ENCODE measurements at regions not wholly inside any gene's neighbourhood (a gene's known extent, or its start where the extent isn't known, plus 50 kb on each side); places are given as distances from the start of the nearest gene placed in this dataset.
"Not testable (repeated sequence)": the region's sequence is repeated elsewhere in the genome, so short reads cannot be mapped to it uniquely, and the experiment has no call there.

GRCh38 chrX:6990552-6991193, 156.8 kb upstream of the STS start:
- H3K27me3 ChIP-seq (ENCODE audit: insufficient read depth, low read length) = no peaks in the 10 kb centered on the region
- no peaks in the 10 kb centered on the region for H3K79me1 ChIP-seq (ENCODE audit: low read length)
- no peak overlapping the region for H4K8ac ChIP-seq (ENCODE audit: low read depth, low read length)
- H3K4me3 ChIP-seq (ENCODE audit: low read depth, low read length) = no peak overlapping the region
- no peak overlapping the region for H2BK120ac ChIP-seq (ENCODE audit: insufficient read depth, low read length, poor library complexity)
- no peak overlapping the region for H2BK5ac ChIP-seq (ENCODE audit: low read depth, low read length, poor library complexity)
- no peak overlapping the region for H2AFZ ChIP-seq (ENCODE audit: insufficient read depth, low read length, poor library complexity)
- no peak overlapping the region for H2AK5ac ChIP-seq (ENCODE audit: low read length)
- no peaks in the 10 kb centered on the region for H3K9me3 ChIP-seq (ENCODE audit: insufficient read depth, low read depth, low read length)
- H2BK12ac ChIP-seq (ENCODE audit: low read length) = no peak overlapping the region
- no CpG with 5 or more reads among the region's 10 CpGs for WGBS (ENCODE audit: extremely low coverage, insufficient coverage, insufficient read length)
- H3K79me2 ChIP-seq (ENCODE audit: control insufficient read depth, insufficient read depth, low read length, poor library complexity) = no peaks in the 10 kb centered on the region
- H3K4ac ChIP-seq (ENCODE audit: low read depth, low read length) = no peak overlapping the region
- H3K9ac ChIP-seq (ENCODE audit: low read length) = no peak overlapping the region
- no peak overlapping the region for H3K4me2 ChIP-seq (ENCODE audit: low read length)
- no peak overlapping the region for H3K18ac ChIP-seq (ENCODE audit: low read length)
- H3K27ac ChIP-seq (ENCODE audit: low read depth, low read length) = no peak overlapping the region
- peaks cover 0 to 5% of the 10 kb centered on the region in 2 experiments for H3K4me1 ChIP-seq (ENCODE audit: control insufficient read depth in 1 of 2, insufficient read depth in 2 of 2, low read length in 2 of 2)
- H3K23ac ChIP-seq (ENCODE audit: low read length) = no peak overlapping the region
- no peak overlapping the region for H4K12ac ChIP-seq (ENCODE audit: low read depth, low read length)
- no peak overlapping the region for H3K14ac ChIP-seq (ENCODE audit: low read length)
- no peaks in the 10 kb centered on the region for H3K36me3 ChIP-seq (ENCODE audit: control insufficient read depth in 1 of 2, insufficient read depth in 2 of 2, low read length in 2 of 2)
- DNase-seq = peak in 1 of 2 donors; percentile 44
- no peak overlapping the region for H4K91ac ChIP-seq (ENCODE audit: low read depth, low read length)

GRCh38 chrX:6989858-6990257, 157.7 kb upstream of the STS start:
- Histone ChIP-seq H3K4ac (ENCODE audit: low read depth, low read length) (no peak overlapping the region), H4K8ac (ENCODE audit: low read depth, low read length) (no peak overlapping the region), H2AFZ (ENCODE audit: insufficient read depth, low read length, poor library complexity) (no peak overlapping the region), H2BK120ac (ENCODE audit: insufficient read depth, low read length, poor library complexity) (peak overlapping the region; percentile 11), H3K9me3 (ENCODE audit: insufficient read depth, low read depth, low read length) (no peaks in the 10 kb centered on the region), H3K23ac (ENCODE audit: low read length) (no peak overlapping the region), H2BK12ac (ENCODE audit: low read length) (no peak overlapping the region), H2BK5ac (ENCODE audit: low read depth, low read length, poor library complexity) (no peak overlapping the region), H4K12ac (ENCODE audit: low read depth, low read length) (no peak overlapping the region), H3K4me3 (ENCODE audit: low read depth, low read length) (no peak overlapping the region), H3K18ac (ENCODE audit: low read length) (no peak overlapping the region), H2AK5ac (ENCODE audit: low read length) (no peak overlapping the region), H3K79me2 (ENCODE audit: control insufficient read depth, insufficient read depth, low read length, poor library complexity) (no peaks in the 10 kb centered on the region), H3K4me1 (ENCODE audit: control insufficient read depth in 1 of 2, insufficient read depth in 2 of 2, low read length in 2 of 2) (peaks cover 0 to 5% of the 10 kb centered on the region in 2 experiments), H3K4me2 (ENCODE audit: low read length) (no peak overlapping the region), H3K14ac (ENCODE audit: low read length) (no peak overlapping the region), H3K27me3 (ENCODE audit: insufficient read depth, low read length) (no peaks in the 10 kb centered on the region), H3K9ac (ENCODE audit: low read length) (no peak overlapping the region), H4K91ac (ENCODE audit: low read depth, low read length) (no peak overlapping the region), H3K36me3 (ENCODE audit: control insufficient read depth in 1 of 2, insufficient read depth in 2 of 2, low read length in 2 of 2) (no peaks in the 10 kb centered on the region), H3K27ac (ENCODE audit: low read depth, low read length) (no peak overlapping the region), H3K79me1 (ENCODE audit: low read length) (no peaks in the 10 kb centered on the region)
- 100% methylated on average over 3 of the region's 6 CpGs for WGBS (ENCODE audit: extremely low coverage, insufficient coverage, insufficient read length)
- no peak for DNase-seq

GRCh38 chrX:6988694-6989093, 158.8 kb upstream of the STS start:
- H3K4me3 ChIP-seq (ENCODE audit: low read depth, low read length); H3K27me3 ChIP-seq (ENCODE audit: insufficient read depth, low read length); H3K79me2 ChIP-seq (ENCODE audit: control insufficient read depth, insufficient read depth, low read length, poor library complexity); H3K9me3 ChIP-seq (ENCODE audit: insufficient read depth, low read depth, low read length); H3K4me1 ChIP-seq (ENCODE audit: control insufficient read depth in 1 of 2, insufficient read depth in 2 of 2, low read length in 2 of 2); H2BK120ac ChIP-seq (ENCODE audit: insufficient read depth, low read length, poor library complexity); H2AK5ac ChIP-seq (ENCODE audit: low read length); H3K4me2 ChIP-seq (ENCODE audit: low read length); H2AFZ ChIP-seq (ENCODE audit: insufficient read depth, low read length, poor library complexity); H2BK12ac ChIP-seq (ENCODE audit: low read length); DNase-seq; H3K9ac ChIP-seq (ENCODE audit: low read length); H3K14ac ChIP-seq (ENCODE audit: low read length); H3K4ac ChIP-seq (ENCODE audit: low read depth, low read length); H3K18ac ChIP-seq (ENCODE audit: low read length); H3K79me1 ChIP-seq (ENCODE audit: low read length); H3K27ac ChIP-seq (ENCODE audit: low read depth, low read length); H2BK5ac ChIP-seq (ENCODE audit: low read depth, low read length, poor library complexity); H4K8ac ChIP-seq (ENCODE audit: low read depth, low read length); H3K36me3 ChIP-seq (ENCODE audit: control insufficient read depth in 1 of 2, insufficient read depth in 2 of 2, low read length in 2 of 2); H4K12ac ChIP-seq (ENCODE audit: low read depth, low read length); H3K23ac ChIP-seq (ENCODE audit: low read length); H4K91ac ChIP-seq (ENCODE audit: low read depth, low read length): not testable (repeated sequence)
- WGBS (ENCODE audit: extremely low coverage, insufficient coverage, insufficient read length) = no CpG with 5 or more reads among the region's 2 CpGs

- Histone ChIP-seq H3K27me3 (ENCODE audit: insufficient read depth, low read length) (no peaks in the 10 kb centered on the region), H2AFZ (ENCODE audit: insufficient read depth, low read length, poor library complexity) (no peak overlapping the region), H2BK5ac (ENCODE audit: low read depth, low read length, poor library complexity) (no peak overlapping the region), H3K4me1 (ENCODE audit: control insufficient read depth in 1 of 2, insufficient read depth in 2 of 2, low read length in 2 of 2) (peaks cover 0 to 5% of the 10 kb centered on the region in 2 experiments), H2BK120ac (ENCODE audit: insufficient read depth, low read length, poor library complexity) (no peak overlapping the region), H2AK5ac (ENCODE audit: low read length) (no peak overlapping the region), H3K18ac (ENCODE audit: low read length) (no peak overlapping the region), H3K9me3 (ENCODE audit: insufficient read depth, low read depth, low read length) (no peaks in the 10 kb centered on the region), H3K14ac (ENCODE audit: low read length) (no peak overlapping the region), H3K4me3 (ENCODE audit: low read depth, low read length) (no peak overlapping the region), H3K4me2 (ENCODE audit: low read length) (no peak overlapping the region), H4K12ac (ENCODE audit: low read depth, low read length) (no peak overlapping the region), H3K23ac (ENCODE audit: low read length) (no peak overlapping the region), H3K79me2 (ENCODE audit: control insufficient read depth, insufficient read depth, low read length, poor library complexity) (no peaks in the 10 kb centered on the region), H4K91ac (ENCODE audit: low read depth, low read length) (no peak overlapping the region), H3K9ac (ENCODE audit: low read length) (no peak overlapping the region), H3K36me3 (ENCODE audit: control insufficient read depth in 1 of 2, insufficient read depth in 2 of 2, low read length in 2 of 2) (no peaks in the 10 kb centered on the region), H4K8ac (ENCODE audit: low read depth, low read length) (no peak overlapping the region), H3K79me1 (ENCODE audit: low read length) (no peaks in the 10 kb centered on the region), H3K4ac (ENCODE audit: low read depth, low read length) (no peak overlapping the region), H2BK12ac (ENCODE audit: low read length) (no peak overlapping the region), H3K27ac (ENCODE audit: low read depth, low read length) (no peak overlapping the region)
- peak in 1 of 2 donors; percentile 34 for DNase-seq
- WGBS (ENCODE audit: extremely low coverage, insufficient coverage, insufficient read length) = no CpG with 5 or more reads among the region's 4 CpGs
Observed at GRCh38 chrX:6986915-6987314, 160.6 kb upstream of the STS start.
